Uterus (tissue), 3 donors: ENCODE measurements at regions not wholly inside any gene's neighbourhood (a gene's known extent, or its start where the extent isn't known, plus 50 kb on each side); places are given as distances from the start of the nearest gene placed in this dataset.

Experiments
- DNase-seq, 2 donors: peaks; one replicate each; pipeline ENCODE4 v3.0.0-alpha.2; 2019 to 2020
- H3K27ac ChIP-seq, 2 donors: fragments of 200-600 bp; sonication (generic); 1 replicate in 1 of 2; 2 replicates in 1 of 2; pipeline ENCODE4 v1.5.1; 2016 to 2018
- H3K27me3 ChIP-seq, 2 donors: fragments of 200-600 bp; sonication (generic); one replicate each; pipeline ENCODE4 v1.5.1; 2018 to 2019; ENCODE audit warnings: control low read depth in 1 of 2
- H3K36me3 ChIP-seq, 2 donors: fragments of 200-600 bp; sonication (generic); one replicate each; pipeline ENCODE4 v1.5.1; 2019; ENCODE audit warnings: control low read depth in 1 of 2
- H3K4me1 ChIP-seq, 2 donors: fragments of 200-600 bp; sonication (generic); one replicate each; pipeline ENCODE4 v1.5.1; 2018 to 2019; ENCODE audit warnings: control low read depth in 1 of 2
- H3K4me3 ChIP-seq, 2 donors: fragments of 200-600 bp; sonication (generic); 1 replicate in 1 of 2; 2 replicates in 1 of 2; pipeline ENCODE4 v1.5.1; 2018 to 2019; ENCODE audit warnings: mild to moderate bottlenecking in 1 of 2
- H3K9me3 ChIP-seq, 2 donors: fragments of 200-600 bp; sonication (generic); one replicate each; pipeline ENCODE4 v1.5.1; 2019; ENCODE audit warnings: control low read depth in 1 of 2
- POLR2A ChIP-seq, 2 donors: fragments of 450-650 bp; IDR thresholded peaks; one replicate each; pipeline ENCODE4 v1.6.1; 2016; ENCODE audit warnings: antibody characterized with exemption in 2 of 2, mild to moderate bottlenecking in 1 of 2, moderate library complexity in 1 of 2
- intact Hi-C: fragments of 100-400 bp; cut with DNase I; formaldehyde crosslinking; loops from one replicate; pipeline ENCODE4 v1.15.1; 2023; ENCODE audit warnings: low total_unique reads
- TF ChIP-seq, protein P1 (sequence below), 4 experiments: fragments of 200-600 bp in 2 of 4; fragments of 450-650 bp in 2 of 4; sonication (generic) in 2 of 4; IDR thresholded peaks; one replicate each; pipeline ENCODE4 v1.5.1; 2016 to 2019; ENCODE audit warnings: antibody characterized with exemption in 4 of 4, mild to moderate bottlenecking in 2 of 4, moderate library complexity in 1 of 4
- donor health status: DM: yes; HTN: yes; CAD: no.

DNA sequence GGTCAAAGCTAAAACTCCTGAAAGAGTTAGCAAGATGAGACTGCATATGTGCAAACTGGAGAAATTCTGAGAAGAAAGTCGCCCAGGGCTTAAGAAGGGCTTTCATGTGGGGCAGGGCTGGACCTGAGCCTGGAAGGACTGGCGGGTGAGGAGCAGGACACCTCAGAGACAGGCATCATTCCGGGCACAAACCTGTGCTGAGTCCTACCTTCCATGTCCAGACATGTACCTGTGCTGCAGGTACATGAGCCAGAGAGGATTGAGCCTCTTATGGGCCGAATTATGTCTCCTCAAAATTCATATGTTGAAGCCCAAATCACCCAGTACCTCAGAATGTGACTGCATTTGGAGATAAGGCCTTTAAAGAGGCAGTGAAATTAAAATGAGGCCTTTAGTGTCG, 171.0 kb downstream of the QRSL1 start:
- intact Hi-C loops, result no loop called here
- TF ChIP-seq, protein P1, sequence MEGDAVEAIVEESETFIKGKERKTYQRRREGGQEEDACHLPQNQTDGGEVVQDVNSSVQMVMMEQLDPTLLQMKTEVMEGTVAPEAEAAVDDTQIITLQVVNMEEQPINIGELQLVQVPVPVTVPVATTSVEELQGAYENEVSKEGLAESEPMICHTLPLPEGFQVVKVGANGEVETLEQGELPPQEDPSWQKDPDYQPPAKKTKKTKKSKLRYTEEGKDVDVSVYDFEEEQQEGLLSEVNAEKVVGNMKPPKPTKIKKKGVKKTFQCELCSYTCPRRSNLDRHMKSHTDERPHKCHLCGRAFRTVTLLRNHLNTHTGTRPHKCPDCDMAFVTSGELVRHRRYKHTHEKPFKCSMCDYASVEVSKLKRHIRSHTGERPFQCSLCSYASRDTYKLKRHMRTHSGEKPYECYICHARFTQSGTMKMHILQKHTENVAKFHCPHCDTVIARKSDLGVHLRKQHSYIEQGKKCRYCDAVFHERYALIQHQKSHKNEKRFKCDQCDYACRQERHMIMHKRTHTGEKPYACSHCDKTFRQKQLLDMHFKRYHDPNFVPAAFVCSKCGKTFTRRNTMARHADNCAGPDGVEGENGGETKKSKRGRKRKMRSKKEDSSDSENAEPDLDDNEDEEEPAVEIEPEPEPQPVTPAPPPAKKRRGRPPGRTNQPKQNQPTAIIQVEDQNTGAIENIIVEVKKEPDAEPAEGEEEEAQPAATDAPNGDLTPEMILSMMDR (IDR thresholded peaks at IDR 0.05), result no peak
- no peak for TF ChIP-seq POLR2A (IDR thresholded peaks at IDR 0.05)
- Histone ChIP-seq H3K27me3 (no peaks in the 10 kb centered on the region), H3K36me3 (no peaks in the 10 kb centered on the region), H3K27ac (no peak overlapping the region), H3K9me3 (no peaks in the 10 kb centered on the region), H3K4me1 (no peaks in the 10 kb centered on the region), H3K4me3 (no peak overlapping the region)
- DNase-seq, result no peak

DNA sequence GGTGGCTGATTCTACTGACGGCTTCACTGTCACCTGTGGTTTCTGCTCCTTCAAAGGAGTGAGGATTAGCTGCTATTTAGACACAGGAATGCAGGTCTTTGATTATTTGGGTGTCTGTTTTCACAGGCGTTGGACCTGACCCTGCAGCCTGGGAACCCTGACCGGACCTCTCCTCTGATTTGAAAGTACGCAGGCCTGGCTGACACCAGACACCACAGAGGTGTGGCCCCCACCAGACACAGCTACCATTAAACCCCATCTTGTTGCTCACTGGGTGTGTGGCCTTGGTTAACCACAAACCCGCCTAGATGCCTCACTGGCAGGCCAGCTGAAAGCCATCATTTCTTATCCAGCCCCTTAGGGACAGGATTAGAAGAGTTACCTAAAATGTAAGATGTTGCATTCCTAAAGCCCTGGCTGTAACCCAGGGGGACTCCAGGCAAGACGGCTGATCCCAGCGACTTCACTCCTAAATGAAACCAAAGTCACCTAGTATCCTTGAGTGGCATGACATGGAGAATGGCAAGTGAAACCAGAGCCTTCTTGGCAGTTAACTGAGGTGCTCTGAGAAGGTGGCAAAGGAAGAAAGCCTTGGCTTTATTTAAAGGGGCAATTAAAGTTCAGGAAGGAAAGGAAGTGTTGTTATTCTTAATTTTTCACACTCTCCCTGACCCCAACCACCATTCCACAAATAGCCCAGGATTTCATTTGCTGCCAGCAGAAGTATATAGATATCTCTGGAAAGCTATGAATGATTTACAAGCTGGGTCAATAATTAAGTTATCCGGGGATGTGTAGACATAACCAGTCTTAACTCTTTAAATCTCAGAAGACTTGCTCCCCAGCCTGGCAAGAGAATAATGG, 169.9 kb downstream of the QRSL1 start:
- no peak for TF ChIP-seq POLR2A (IDR thresholded peaks at IDR 0.05)
- TF ChIP-seq, protein P1 (IDR thresholded peaks at IDR 0.05), result no peak
- Histone ChIP-seq H3K27me3 (no peaks in the 10 kb centered on the region), H3K27ac (no peak overlapping the region), H3K9me3 (no peaks in the 10 kb centered on the region), H3K36me3 (no peaks in the 10 kb centered on the region), H3K4me3 (no peak overlapping the region), H3K4me1 (no peaks in the 10 kb centered on the region)
- no peak for DNase-seq
- intact Hi-C loops, result no loop called here

DNA sequence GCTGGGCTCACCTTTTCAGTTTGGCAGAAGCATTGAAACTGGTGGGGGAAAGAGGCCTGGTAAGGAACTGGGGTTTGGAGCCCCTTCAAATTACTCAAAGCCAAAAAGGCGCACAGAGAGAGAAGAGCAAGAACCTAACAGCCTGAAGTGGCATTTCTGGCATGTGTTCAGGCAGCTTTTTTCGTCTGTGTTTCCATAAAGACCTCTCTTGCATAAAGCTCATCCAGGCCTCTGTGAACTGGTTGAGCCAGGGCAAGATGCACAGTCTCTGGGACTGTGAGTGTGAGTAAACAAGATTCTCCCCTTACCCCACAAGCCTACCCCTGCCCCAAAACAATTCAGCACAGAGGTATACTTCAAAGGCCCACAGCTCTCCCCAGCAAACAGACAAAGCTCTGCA, 167.8 kb downstream of the QRSL1 start:
- no peak overlapping the region for H3K4me3 ChIP-seq
- no peak overlapping the region for H3K27ac ChIP-seq
- no peaks in the 10 kb centered on the region for H3K9me3 ChIP-seq
- H3K4me1 ChIP-seq, result no peaks in the 10 kb centered on the region
- H3K36me3 ChIP-seq, result no peaks in the 10 kb centered on the region
- intact Hi-C loops, result no loop called here
- DNase-seq, result no peak
- TF ChIP-seq, protein P1 (IDR thresholded peaks at IDR 0.05), result no peak
- TF ChIP-seq POLR2A (IDR thresholded peaks at IDR 0.05), result no peak
- H3K27me3 ChIP-seq, result no peaks in the 10 kb centered on the region

DNA sequence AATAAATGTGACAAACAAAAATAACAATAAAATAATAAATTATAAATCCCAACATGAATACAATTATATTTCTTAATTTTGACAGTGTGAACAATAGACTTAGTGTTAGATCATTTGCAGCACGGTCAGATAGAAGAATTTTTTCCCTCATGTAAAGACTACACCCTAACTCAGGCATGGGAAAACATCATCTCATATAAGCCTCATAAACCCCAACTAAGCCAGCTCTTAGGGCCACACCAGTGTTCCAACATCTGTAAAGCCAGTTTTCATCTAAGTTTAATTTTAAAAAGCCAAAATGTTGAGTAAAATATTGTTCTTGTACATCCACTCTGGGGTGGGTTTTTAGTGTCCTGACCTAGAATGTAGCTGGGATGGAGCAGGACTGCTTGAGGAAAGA, 167.4 kb downstream of the QRSL1 start:
- Histone ChIP-seq H3K4me3 (no peak overlapping the region), H3K27me3 (no peaks in the 10 kb centered on the region), H3K27ac (no peak overlapping the region), H3K9me3 (no peaks in the 10 kb centered on the region), H3K4me1 (no peaks in the 10 kb centered on the region), H3K36me3 (no peaks in the 10 kb centered on the region)
- intact Hi-C loops, result no loop called here
- no peak for DNase-seq
- no peak for TF ChIP-seq POLR2A (IDR thresholded peaks at IDR 0.05)
- TF ChIP-seq, protein P1 (IDR thresholded peaks at IDR 0.05), result no peak

DNA sequence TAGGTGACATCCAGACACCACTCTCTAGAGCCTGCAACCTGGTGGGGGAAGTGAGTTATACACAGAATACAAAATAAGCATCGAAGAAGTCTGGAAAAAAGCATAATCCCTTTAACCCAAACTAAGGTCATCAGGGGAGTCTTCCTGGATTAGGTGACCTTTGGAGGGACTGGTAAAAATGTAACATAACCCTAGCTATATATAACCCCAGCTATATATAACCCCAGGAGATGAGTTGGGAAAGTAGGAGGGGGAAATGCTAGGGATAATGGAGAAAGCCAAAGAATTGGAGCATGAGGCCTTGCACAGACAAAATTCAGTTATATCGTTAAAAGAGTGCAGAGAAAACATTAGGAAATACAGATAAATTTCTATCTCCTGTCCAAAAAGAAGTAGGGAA, 164.8 kb downstream of the QRSL1 start:
- TF ChIP-seq POLR2A (IDR thresholded peaks at IDR 0.05), result no peak
- TF ChIP-seq, protein P1 (IDR thresholded peaks at IDR 0.05), result no peak
- Histone ChIP-seq H3K9me3 (no peaks in the 10 kb centered on the region), H3K4me1 (no peaks in the 10 kb centered on the region), H3K4me3 (no peak overlapping the region), H3K36me3 (no peaks in the 10 kb centered on the region), H3K27me3 (no peaks in the 10 kb centered on the region), H3K27ac (no peak overlapping the region)
- DNase-seq, result no peak
- intact Hi-C loops, result no loop called here
